GM10266 (cell line): ENCODE measurements at regions not wholly inside any gene's neighbourhood (a gene's known extent, or its start where the extent isn't known, plus 50 kb on each side); places are given as distances from the start of the nearest gene placed in this dataset.

Experiments
- DNase-seq: peaks from one replicate; pipeline ENCODE4 v3.0.0; 2012; ENCODE audit errors: extremely low spot score
- CTCF ChIP-seq: IDR thresholded peaks from 2 replicates; pipeline ENCODE4 v1.5.1; 2012; ENCODE audit warnings: mild to moderate bottlenecking, low read depth; ENCODE audit not compliant: control insufficient read depth, insufficient read depth; ENCODE audit errors: missing control alignments

GRCh38 chr3:72567474-72567873, 280.8 kb downstream of the SHQ1 start:
- TF ChIP-seq CTCF, result no peak
- DNase-seq, result no peak

- DNase-seq, result no peak
- no peak for TF ChIP-seq CTCF
Measured at GRCh38 chr3:72565593-72565992, 282.7 kb downstream of the SHQ1 start.

- no peak for TF ChIP-seq CTCF
- DNase-seq, result no peak
Measured at GRCh38 chr3:72563690-72564370, 284.4 kb downstream of the SHQ1 start.

GRCh38 chr3:72560846-72561675, 287.2 kb downstream of the SHQ1 start:
- DNase-seq, result no peak
- TF ChIP-seq CTCF, result no peak

- TF ChIP-seq CTCF, result no peak
- no peak for DNase-seq
Measured at GRCh38 chr3:72559385-72559784, 288.9 kb downstream of the SHQ1 start.

- DNase-seq, result no peak
- TF ChIP-seq CTCF, result no peak
Measured at GRCh38 chr3:72558001-72558400, 290.2 kb downstream of the SHQ1 start.

- DNase-seq, result no peak
- no peak for TF ChIP-seq CTCF
Measured at GRCh38 chr3:72555714-72556113, 292.5 kb downstream of the SHQ1 start.
